Adrenal gland (tissue), 9 donors: ENCODE measurements at regions not wholly inside any gene's neighbourhood (a gene's known extent, or its start where the extent isn't known, plus 50 kb on each side); places are given as distances from the start of the nearest gene placed in this dataset.

Experiments used
- DNase-seq, 7 donors: peaks; one replicate each; pipeline ENCODE4 v3.0.0-alpha.2; 2019 to 2020
- H3K27ac ChIP-seq, 5 donors: fragments of 200-600 bp; sonication (generic) in 4 of 5; 1 replicate in 3 of 5; 2 replicates in 2 of 5; pipeline versions ENCODE4 v1.5.1 to v1.8.0; 2016 to 2020; ENCODE audit warnings: mild to moderate bottlenecking in 1 of 5
- H3K27me3 ChIP-seq: fragments of 200-600 bp; 2 replicates; pipeline ENCODE4 v1.8.0; 2021
- H3K36me3 ChIP-seq, 2 donors: fragments of 200-600 bp; replicated peaks in 1 of 2; 1 replicate in 1 of 2; 2 replicates in 1 of 2; pipeline versions ENCODE4 v1.5.1 to v1.8.0; 2018 to 2022
- H3K4me1 ChIP-seq, 2 donors: fragments of 200-600 bp; replicated peaks in 1 of 2; 1 replicate in 1 of 2; 2 replicates in 1 of 2; pipeline versions ENCODE4 v1.5.1 to v1.8.0; 2018 to 2021
- H3K4me3 ChIP-seq, 4 donors: fragments of 200-600 bp; sonication (generic) in 3 of 4; one replicate each; pipeline ENCODE4 v1.5.1; 2016 to 2018
- H3K9me3 ChIP-seq, 3 donors: fragments of 200-600 bp; sonication (generic) in 1 of 3; replicated peaks in 1 of 3; 1 replicate in 2 of 3; 2 replicates in 1 of 3; pipeline versions ENCODE4 v1.5.1 to v1.8.0; 2016 to 2021
- POLR2A ChIP-seq, 2 donors: fragments of 450-650 bp; IDR thresholded peaks; one replicate each; pipeline ENCODE4 v1.6.1; 2017; ENCODE audit warnings: antibody characterized with exemption in 2 of 2, mild to moderate bottlenecking in 2 of 2, moderate library complexity in 1 of 2
- WGBS, 4 donors: extraction: QIAGEN DNeasy Blood & Tissue Kit in 2 of 4; methylation state at CpG; one replicate each; pipeline versions ENCODE4 v1.1.5 to v1.1.7; 2013 to 2017; 5-methylcytosine and 5-hydroxymethylcytosine counted together
- intact Hi-C, 2 donors: fragments of 100-400 bp; cut with DNase I; formaldehyde crosslinking; loops; one replicate each; pipeline versions ENCODE4 v1.14.1 to v1.15.0; 2022 to 2023
- TF ChIP-seq, protein P1 (sequence below), 6 experiments: fragments of 450-650 bp in 4 of 6; fragments of 200-600 bp in 2 of 6; sonication (generic) in 1 of 6; IDR thresholded peaks; 1 replicate in 5 of 6; 2 replicates in 1 of 6; pipeline versions ENCODE4 v1.5.1 to v1.8.0; 2016 to 2021; ENCODE audit warnings: antibody characterized with exemption in 6 of 6, mild to moderate bottlenecking in 2 of 6, moderate library complexity in 1 of 6
- donor health status: healthy with polysubstance abuse.
- donor health status: Bipolar disorder and iron deficiency.
- donor health status: DM: yes; HTN: yes; CAD: no.
- donor health status: DM: no; HTN: no; CAD: no.
- donor health status: DM: no; HTN: no; CAD: no.

DNA sequence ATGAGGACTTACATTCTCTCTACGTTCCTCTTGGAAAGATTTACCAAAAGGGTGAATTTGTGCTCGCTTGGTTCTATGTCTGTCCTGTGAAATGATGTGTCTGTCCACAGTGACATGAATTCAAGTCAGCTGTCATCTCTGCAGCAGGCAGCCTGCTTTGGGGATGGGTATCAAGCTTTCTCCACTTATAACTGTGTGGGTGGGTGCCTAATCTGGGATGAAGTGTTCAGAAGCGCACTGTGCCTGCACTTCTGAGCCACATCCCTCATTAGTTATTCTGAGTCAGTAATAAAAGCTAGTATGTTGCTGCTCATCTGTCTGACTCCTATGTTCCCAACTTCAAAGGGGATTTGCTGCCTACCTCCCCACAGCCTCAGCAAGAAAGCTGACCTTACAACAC, 86.1 kb upstream of the TUBA3C start:
- intact Hi-C loops: no loop called here
- no peak for DNase-seq
- H3K27me3 ChIP-seq: no peaks in the 10 kb centered on the region
- TF ChIP-seq POLR2A (IDR thresholded peaks at IDR 0.05): no peak
- TF ChIP-seq, protein P1, sequence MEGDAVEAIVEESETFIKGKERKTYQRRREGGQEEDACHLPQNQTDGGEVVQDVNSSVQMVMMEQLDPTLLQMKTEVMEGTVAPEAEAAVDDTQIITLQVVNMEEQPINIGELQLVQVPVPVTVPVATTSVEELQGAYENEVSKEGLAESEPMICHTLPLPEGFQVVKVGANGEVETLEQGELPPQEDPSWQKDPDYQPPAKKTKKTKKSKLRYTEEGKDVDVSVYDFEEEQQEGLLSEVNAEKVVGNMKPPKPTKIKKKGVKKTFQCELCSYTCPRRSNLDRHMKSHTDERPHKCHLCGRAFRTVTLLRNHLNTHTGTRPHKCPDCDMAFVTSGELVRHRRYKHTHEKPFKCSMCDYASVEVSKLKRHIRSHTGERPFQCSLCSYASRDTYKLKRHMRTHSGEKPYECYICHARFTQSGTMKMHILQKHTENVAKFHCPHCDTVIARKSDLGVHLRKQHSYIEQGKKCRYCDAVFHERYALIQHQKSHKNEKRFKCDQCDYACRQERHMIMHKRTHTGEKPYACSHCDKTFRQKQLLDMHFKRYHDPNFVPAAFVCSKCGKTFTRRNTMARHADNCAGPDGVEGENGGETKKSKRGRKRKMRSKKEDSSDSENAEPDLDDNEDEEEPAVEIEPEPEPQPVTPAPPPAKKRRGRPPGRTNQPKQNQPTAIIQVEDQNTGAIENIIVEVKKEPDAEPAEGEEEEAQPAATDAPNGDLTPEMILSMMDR (IDR thresholded peaks at IDR 0.05): no peak
- no peak overlapping the region for H3K4me3 ChIP-seq
- H3K36me3 ChIP-seq: no peaks in the 10 kb centered on the region
- 69 to 80% (median 74%) methylated on average over 3 of the region's 3 CpGs for WGBS, 4 donors
- no peaks in the 10 kb centered on the region for H3K9me3 ChIP-seq
- H3K4me1 ChIP-seq: no peaks in the 10 kb centered on the region
- no peak overlapping the region for H3K27ac ChIP-seq

DNA sequence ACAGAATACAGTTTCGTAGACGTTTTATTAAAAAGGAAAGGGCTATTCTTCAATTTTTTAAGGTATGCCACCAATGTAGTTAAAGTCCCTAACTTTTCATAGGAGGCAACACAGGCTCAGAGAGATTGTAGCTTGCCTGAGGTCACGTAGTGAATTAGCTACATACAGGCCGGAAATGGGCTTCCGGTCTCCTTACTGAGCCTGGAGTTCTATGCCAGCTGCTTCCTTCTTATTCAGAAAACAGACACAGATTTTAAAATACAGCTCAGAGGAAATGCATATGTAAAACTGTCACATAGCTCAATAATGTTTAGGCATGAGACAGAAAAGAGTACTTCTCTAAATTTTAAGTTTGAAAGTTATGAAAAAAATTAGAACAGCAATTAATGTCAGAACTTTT, 85.4 kb upstream of the TUBA3C start:
- no peaks in the 10 kb centered on the region for H3K27me3 ChIP-seq
- no peak for TF ChIP-seq POLR2A (IDR thresholded peaks at IDR 0.05)
- TF ChIP-seq, protein P1 (IDR thresholded peaks at IDR 0.05): no peak
- no peaks in the 10 kb centered on the region for H3K4me1 ChIP-seq
- no peak for DNase-seq
- H3K27ac ChIP-seq: no peak overlapping the region
- no peaks in the 10 kb centered on the region for H3K36me3 ChIP-seq
- H3K4me3 ChIP-seq: no peak overlapping the region
- intact Hi-C loops: no loop called here
- WGBS, 4 donors: 60 to 69% (median 64%) methylated on average over 5 of the region's 5 CpGs
- H3K9me3 ChIP-seq: no peaks in the 10 kb centered on the region

DNA sequence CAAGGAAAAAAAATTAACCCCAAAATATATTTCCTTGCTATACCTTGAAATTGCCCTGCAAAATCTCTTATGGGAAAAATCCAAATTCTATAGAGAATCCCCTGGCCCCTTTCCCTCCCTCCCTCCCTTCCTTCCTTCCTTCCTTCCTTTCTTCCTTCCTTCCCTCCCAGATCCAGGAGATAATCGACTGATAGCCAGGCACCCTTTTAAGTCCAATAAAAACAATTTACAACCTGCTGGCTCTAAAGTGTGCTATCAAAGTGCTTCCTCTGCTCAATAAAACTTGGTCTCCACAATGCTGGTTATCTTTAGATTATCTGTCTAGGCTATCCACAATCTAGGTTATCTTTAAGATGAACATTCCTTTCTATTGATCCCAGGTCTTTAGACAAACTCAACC, 83.1 kb upstream of the TUBA3C start:
- Histone ChIP-seq H3K4me3 (no peak overlapping the region), H3K36me3 (no peaks in the 10 kb centered on the region), H3K9me3 (no peaks in the 10 kb centered on the region), H3K27ac (no peak overlapping the region), H3K4me1 (no peaks in the 10 kb centered on the region), H3K27me3 (no peaks in the 10 kb centered on the region)
- 30 to 48% (median 36%) methylated on average over 1 of the region's 1 CpG for WGBS, 4 donors
- intact Hi-C loops: no loop called here
- TF ChIP-seq, protein P1 (IDR thresholded peaks at IDR 0.05): no peak
- TF ChIP-seq POLR2A (IDR thresholded peaks at IDR 0.05): no peak
- DNase-seq: no peak

DNA sequence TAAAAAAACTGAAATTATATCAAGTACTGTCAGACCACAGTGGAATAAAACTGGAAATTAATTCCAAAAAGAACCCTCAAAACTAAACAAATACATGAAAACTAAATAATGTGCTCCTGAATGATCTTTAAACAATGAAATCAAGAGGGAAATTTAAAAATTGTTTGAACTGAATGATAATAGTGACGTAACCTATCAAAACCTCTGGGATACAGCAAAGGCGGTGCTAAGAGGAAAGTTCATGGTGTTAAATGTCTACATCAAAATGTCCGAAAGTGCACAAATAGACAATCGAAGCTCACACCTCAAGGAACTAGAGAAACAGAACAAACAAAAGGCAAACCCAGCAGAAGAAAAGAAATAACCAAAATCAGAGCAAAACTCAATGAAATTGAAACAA, 70.8 kb upstream of the TUBA3C start:
- no peak for DNase-seq
- Histone ChIP-seq H3K36me3 (no peaks in the 10 kb centered on the region), H3K4me1 (no peaks in the 10 kb centered on the region), H3K27me3 (no peaks in the 10 kb centered on the region), H3K4me3 (no peak overlapping the region), H3K27ac (no peak overlapping the region), H3K9me3 (no peaks in the 10 kb centered on the region)
- TF ChIP-seq, protein P1 (IDR thresholded peaks at IDR 0.05): no peak
- no peak for TF ChIP-seq POLR2A (IDR thresholded peaks at IDR 0.05)
- 62 to 71% (median 67%) methylated on average over 4 of the region's 4 CpGs for WGBS, 4 donors
- intact Hi-C loops: no loop called here
